ENCODE measurements at regions not wholly inside any gene's neighbourhood (a gene's known extent, or its start where the extent isn't known, plus 50 kb on each side); places are given as distances from the start of the nearest gene placed in this dataset.

DNA sequence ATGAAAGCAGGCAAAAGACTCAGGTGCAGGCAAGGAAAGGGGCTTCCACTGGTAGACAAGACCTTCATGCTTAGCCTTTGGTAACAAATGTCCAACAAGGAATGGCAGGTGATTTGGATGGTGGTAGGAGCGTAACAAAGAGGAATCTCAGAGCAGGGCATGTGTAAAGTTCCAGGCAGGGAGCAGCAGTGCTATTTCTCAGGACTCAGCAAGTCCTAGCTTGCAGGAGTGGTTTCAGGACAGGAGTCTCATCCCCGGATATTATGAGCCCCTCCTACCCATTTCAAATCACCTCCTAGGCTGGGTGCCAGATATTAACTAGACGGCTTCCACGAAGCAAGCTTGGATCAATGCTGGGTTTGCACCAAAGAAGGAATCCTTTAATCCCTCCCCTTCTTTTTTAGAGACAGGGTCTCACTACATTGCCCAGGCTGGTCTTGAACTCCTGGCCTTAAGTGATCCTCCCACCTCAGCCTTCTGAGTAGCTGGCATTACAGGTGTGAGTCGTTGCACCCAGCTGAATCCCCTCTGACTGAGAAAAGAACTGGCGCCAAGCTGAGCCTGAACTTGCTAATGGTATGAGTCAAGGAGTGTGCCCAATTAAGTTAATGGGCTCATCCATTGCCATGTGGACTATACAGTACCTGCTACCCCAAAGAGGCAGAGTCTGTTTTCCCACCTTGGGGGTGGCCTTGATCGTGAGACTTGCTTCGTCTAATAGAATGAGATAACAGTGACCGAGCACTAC lies 190.3 kb downstream of the ARL4C start:
- Histone ChIP-seq H3K27ac (ENCODE audit: low read depth, low read length) (no peak overlapping the region), H3K9ac (ENCODE audit: low read length) (no peak overlapping the region), H3K4me3 (ENCODE audit: low read length) (no peak overlapping the region), H3K4me1 (ENCODE audit: control insufficient read depth, insufficient read depth, low read length) (no peaks in the 10 kb centered on the region), H3K27me3 (ENCODE audit: control insufficient read depth, insufficient read depth, low read length) (no peaks in the 10 kb centered on the region), H3K36me3 (ENCODE audit: control insufficient read depth, insufficient read depth, low read length) (no peaks in the 10 kb centered on the region)

DNA sequence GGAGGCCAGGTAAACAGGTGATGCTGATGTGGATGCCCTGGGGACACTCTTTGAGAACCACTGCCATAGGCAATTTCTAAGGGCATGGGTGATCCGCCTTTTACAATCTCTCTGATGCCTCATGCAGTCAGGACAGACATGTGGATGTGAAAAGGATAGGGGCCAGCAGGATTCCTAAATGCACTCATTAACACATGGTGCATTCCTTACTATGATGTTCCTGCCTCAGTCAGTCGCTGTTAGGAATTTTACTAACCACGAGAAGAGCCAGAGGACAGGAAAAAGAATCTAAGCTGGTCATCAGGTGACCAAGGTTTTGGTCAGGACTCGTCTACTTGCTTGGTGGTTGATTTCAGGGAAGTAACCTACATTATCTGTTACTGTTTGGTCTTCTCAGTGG lies 191.0 kb downstream of the ARL4C start:
- no peaks in the 10 kb centered on the region for H3K36me3 ChIP-seq (ENCODE audit: control insufficient read depth, insufficient read depth, low read length)
- no peak overlapping the region for H3K27ac ChIP-seq (ENCODE audit: low read depth, low read length)
- H3K27me3 ChIP-seq (ENCODE audit: control insufficient read depth, insufficient read depth, low read length), result no peaks in the 10 kb centered on the region
- H3K4me3 ChIP-seq (ENCODE audit: low read length), result no peak overlapping the region
- no peaks in the 10 kb centered on the region for H3K4me1 ChIP-seq (ENCODE audit: control insufficient read depth, insufficient read depth, low read length)
- H3K9ac ChIP-seq (ENCODE audit: low read length), result no peak overlapping the region

GRCh38 chr2:234304950-234305349 lies 191.9 kb downstream of the ARL4C start:
- no peaks in the 10 kb centered on the region for H3K27me3 ChIP-seq (ENCODE audit: control insufficient read depth, insufficient read depth, low read length)
- no peak overlapping the region for H3K4me3 ChIP-seq (ENCODE audit: low read length)
- no peak overlapping the region for H3K27ac ChIP-seq (ENCODE audit: low read depth, low read length)
- no peak overlapping the region for H3K9ac ChIP-seq (ENCODE audit: low read length)
- no peaks in the 10 kb centered on the region for H3K36me3 ChIP-seq (ENCODE audit: control insufficient read depth, insufficient read depth, low read length)
- H3K4me1 ChIP-seq (ENCODE audit: control insufficient read depth, insufficient read depth, low read length), result no peaks in the 10 kb centered on the region

GRCh38 chr2:234302664-234302991 lies 194.3 kb downstream of the ARL4C start:
- Histone ChIP-seq H3K4me1 (ENCODE audit: control insufficient read depth, insufficient read depth, low read length) (no peaks in the 10 kb centered on the region), H3K27me3 (ENCODE audit: control insufficient read depth, insufficient read depth, low read length) (no peaks in the 10 kb centered on the region), H3K9ac (ENCODE audit: low read length) (no peak overlapping the region), H3K27ac (ENCODE audit: low read depth, low read length) (no peak overlapping the region), H3K4me3 (ENCODE audit: low read length) (no peak overlapping the region), H3K36me3 (ENCODE audit: control insufficient read depth, insufficient read depth, low read length) (no peaks in the 10 kb centered on the region)

DNA sequence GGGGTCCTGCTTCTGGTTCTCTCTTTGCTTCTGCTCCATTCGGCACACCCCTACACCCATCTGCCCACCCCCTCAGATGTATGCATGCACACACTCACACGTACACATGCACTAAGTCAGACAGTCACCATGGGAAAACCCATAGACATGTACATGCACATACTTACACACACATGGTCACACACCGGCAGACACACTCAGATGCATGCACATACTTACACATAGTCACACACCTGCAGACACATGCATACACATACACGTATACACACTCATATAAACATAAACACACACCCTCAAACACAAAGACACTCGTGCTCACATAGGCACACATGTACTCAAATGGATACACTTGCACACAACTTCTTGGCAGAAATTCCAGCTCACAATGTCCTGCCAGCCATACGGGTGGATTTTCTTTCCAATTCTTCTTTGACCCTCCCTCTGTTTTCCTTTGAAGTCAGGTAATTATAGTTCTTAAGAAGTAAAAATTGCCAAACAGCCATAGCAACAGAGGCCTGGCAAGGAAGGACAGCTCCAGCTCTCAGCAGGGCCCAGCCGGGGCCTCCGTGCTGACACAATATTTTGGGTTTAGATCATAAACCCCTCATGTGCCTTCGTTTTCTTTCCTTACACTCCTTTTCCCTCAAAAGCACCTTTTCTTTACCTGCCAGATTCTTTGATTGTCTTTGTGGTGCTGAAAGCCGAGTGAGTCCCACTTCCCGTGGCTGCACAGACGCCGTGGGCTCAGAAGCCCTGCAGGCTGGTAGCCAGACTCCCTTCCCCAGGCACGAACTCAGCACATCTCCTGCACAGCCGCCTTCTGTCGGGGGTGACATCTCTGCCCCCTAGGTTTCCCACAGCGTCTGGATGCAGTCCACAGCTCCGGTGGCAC lies 195.7 kb downstream of the ARL4C start:
- H3K36me3 ChIP-seq (ENCODE audit: control insufficient read depth, insufficient read depth, low read length), result no peaks in the 10 kb centered on the region
- no peaks in the 10 kb centered on the region for H3K4me1 ChIP-seq (ENCODE audit: control insufficient read depth, insufficient read depth, low read length)
- no peaks in the 10 kb centered on the region for H3K27me3 ChIP-seq (ENCODE audit: control insufficient read depth, insufficient read depth, low read length)
- H3K4me3 ChIP-seq (ENCODE audit: low read length), result no peak overlapping the region
- H3K27ac ChIP-seq (ENCODE audit: low read depth, low read length), result no peak overlapping the region
- H3K9ac ChIP-seq (ENCODE audit: low read length), result no peak overlapping the region

DNA sequence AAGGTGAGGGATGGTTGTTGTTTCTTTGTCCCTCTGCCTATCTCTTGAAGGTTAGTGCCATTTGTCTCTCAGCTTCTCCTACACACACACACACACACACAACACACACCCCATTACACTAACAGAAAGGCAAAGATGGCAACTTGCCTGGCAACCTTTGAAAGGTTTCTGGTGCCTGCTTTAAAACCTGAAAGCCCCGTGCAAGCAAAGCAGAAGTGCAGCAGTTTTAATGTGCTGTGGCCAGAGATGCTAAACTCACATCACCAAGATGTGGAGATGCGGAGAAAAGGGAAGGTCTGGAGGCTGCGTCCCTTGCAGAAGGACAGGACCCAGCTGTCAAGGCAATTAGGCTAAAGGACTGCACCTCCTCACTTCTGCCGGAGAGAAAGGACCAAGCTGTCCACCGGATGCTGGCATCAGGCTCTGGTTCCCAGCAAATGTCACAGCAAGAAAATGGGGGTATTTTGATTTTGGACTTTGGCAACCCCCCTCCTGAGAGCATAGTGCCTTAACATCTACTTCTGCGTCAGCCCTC lies 196.4 kb downstream of the ARL4C start:
- no peaks in the 10 kb centered on the region for H3K4me1 ChIP-seq (ENCODE audit: control insufficient read depth, insufficient read depth, low read length)
- H3K27me3 ChIP-seq (ENCODE audit: control insufficient read depth, insufficient read depth, low read length), result no peaks in the 10 kb centered on the region
- H3K36me3 ChIP-seq (ENCODE audit: control insufficient read depth, insufficient read depth, low read length), result no peaks in the 10 kb centered on the region
- H3K27ac ChIP-seq (ENCODE audit: low read depth, low read length), result no peak overlapping the region
- no peak overlapping the region for H3K4me3 ChIP-seq (ENCODE audit: low read length)
- H3K9ac ChIP-seq (ENCODE audit: low read length), result no peak overlapping the region

GRCh38 chr2:234298918-234299317 lies 198.0 kb downstream of the ARL4C start:
- Histone ChIP-seq H3K27me3 (ENCODE audit: control insufficient read depth, insufficient read depth, low read length) (no peaks in the 10 kb centered on the region), H3K36me3 (ENCODE audit: control insufficient read depth, insufficient read depth, low read length) (no peaks in the 10 kb centered on the region), H3K27ac (ENCODE audit: low read depth, low read length) (no peak overlapping the region), H3K9ac (ENCODE audit: low read length) (no peak overlapping the region), H3K4me1 (ENCODE audit: control insufficient read depth, insufficient read depth, low read length) (no peaks in the 10 kb centered on the region), H3K4me3 (ENCODE audit: low read length) (no peak overlapping the region)

DNA sequence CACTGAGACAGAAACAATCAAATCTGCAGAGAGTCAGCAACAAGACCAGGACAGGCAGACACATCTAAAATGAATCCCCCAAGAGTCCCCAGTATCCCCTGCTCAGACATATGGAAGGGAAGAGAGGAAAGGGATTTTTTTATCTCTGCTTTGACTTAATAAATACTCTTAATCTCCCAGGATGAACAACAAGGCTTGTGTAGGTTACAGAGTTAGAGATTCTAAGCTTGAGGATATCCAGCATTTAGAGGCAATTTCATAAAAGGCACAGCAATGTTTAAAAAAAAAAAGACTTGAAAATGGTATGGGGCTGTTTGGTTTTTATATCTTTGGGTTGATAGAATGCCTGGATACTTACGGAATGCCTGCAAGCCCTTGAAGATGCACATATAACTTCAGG lies 199.9 kb downstream of the ARL4C start:
- no peaks in the 10 kb centered on the region for H3K36me3 ChIP-seq (ENCODE audit: control insufficient read depth, insufficient read depth, low read length)

DNA sequence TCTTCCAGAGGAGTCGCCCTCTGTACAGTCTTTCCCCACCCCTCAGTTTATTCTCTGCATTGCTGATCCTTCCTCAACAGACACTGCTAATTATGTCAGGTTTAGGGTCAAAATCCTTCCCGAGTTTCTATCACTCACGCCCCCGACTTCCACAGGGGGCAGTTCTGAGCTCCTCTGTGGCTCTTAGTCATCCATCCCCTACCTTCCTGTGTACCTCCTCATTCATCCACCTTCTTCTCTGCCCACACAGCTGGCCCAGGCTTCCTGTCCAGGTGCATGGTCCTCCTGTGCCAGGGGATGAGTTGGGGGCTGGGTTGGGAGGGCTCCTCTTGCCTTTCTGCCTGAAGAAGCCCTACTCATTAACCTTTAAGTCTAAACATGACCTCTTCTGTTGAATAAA lies 202.9 kb downstream of the ARL4C start:
- H3K27ac ChIP-seq (ENCODE audit: low read depth, low read length), result no peak overlapping the region
- no peaks in the 10 kb centered on the region for H3K36me3 ChIP-seq (ENCODE audit: control insufficient read depth, insufficient read depth, low read length)
- no peak overlapping the region for H3K4me3 ChIP-seq (ENCODE audit: low read length)
- no peak overlapping the region for H3K9ac ChIP-seq (ENCODE audit: low read length)
- no peaks in the 10 kb centered on the region for H3K4me1 ChIP-seq (ENCODE audit: control insufficient read depth, insufficient read depth, low read length)
- H3K27me3 ChIP-seq (ENCODE audit: control insufficient read depth, insufficient read depth, low read length), result no peaks in the 10 kb centered on the region

More for the DNA sequence above, 199.9 kb downstream of the ARL4C start:
- Histone ChIP-seq H3K4me3 (ENCODE audit: low read length) (no peak overlapping the region), H3K27ac (ENCODE audit: low read depth, low read length) (no peak overlapping the region), H3K27me3 (ENCODE audit: control insufficient read depth, insufficient read depth, low read length) (no peaks in the 10 kb centered on the region), H3K4me1 (ENCODE audit: control insufficient read depth, insufficient read depth, low read length) (no peaks in the 10 kb centered on the region), H3K9ac (ENCODE audit: low read length) (no peak overlapping the region)

GRCh38 chr2:234292962-234293243 lies 204.0 kb downstream of the ARL4C start:
- Histone ChIP-seq H3K27me3 (ENCODE audit: control insufficient read depth, insufficient read depth, low read length) (no peaks in the 10 kb centered on the region), H3K4me3 (ENCODE audit: low read length) (no peak overlapping the region), H3K27ac (ENCODE audit: low read depth, low read length) (no peak overlapping the region), H3K4me1 (ENCODE audit: control insufficient read depth, insufficient read depth, low read length) (no peaks in the 10 kb centered on the region), H3K9ac (ENCODE audit: low read length) (no peak overlapping the region), H3K36me3 (ENCODE audit: control insufficient read depth, insufficient read depth, low read length) (no peaks in the 10 kb centered on the region)

DNA sequence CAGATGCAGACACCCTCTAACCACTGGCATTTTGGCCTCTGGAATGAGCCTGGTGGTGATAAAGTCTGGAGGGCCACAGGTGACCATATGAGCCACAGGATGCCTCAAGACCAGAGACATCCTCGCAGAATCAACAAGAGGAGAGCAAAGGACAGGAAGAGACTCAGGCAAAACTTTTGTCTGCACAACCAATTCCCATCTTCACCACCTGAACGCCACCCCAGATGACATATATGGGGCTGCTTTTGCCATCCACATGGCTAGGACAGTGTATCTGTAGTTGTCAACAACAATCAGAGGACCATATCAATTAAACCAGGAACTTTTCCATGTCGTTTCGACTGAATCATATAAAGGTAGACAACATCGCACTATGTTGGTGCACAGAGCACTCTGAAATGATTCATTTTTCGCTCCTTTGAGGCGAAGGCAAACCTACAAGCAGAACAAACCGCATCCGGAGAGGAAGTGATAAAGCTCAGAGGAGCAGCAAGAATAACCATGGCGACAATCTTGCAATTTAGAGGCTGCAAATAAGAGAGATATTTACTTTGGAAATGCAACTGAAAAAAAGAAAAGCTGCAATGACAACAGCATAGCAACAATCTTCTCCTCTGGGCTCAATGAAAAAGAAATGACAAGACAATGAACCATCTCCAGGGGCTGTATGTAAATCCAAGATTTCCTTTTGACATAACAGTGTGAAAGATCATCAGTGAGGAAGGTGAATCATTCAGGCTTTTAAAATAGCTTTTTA lies 204.5 kb downstream of the ARL4C start:
- no peaks in the 10 kb centered on the region for H3K36me3 ChIP-seq (ENCODE audit: control insufficient read depth, insufficient read depth, low read length)
- no peak overlapping the region for H3K27ac ChIP-seq (ENCODE audit: low read depth, low read length)
- H3K9ac ChIP-seq (ENCODE audit: low read length), result no peak overlapping the region
- H3K4me1 ChIP-seq (ENCODE audit: control insufficient read depth, insufficient read depth, low read length), result no peaks in the 10 kb centered on the region
- no peaks in the 10 kb centered on the region for H3K27me3 ChIP-seq (ENCODE audit: control insufficient read depth, insufficient read depth, low read length)
- H3K4me3 ChIP-seq (ENCODE audit: low read length), result peak overlapping the region; percentile 20

- Histone ChIP-seq H3K36me3 (ENCODE audit: control insufficient read depth, insufficient read depth, low read length) (no peaks in the 10 kb centered on the region), H3K9ac (ENCODE audit: low read length) (no peak overlapping the region), H3K4me1 (ENCODE audit: control insufficient read depth, insufficient read depth, low read length) (no peaks in the 10 kb centered on the region), H3K27ac (ENCODE audit: low read depth, low read length) (no peak overlapping the region), H3K27me3 (ENCODE audit: control insufficient read depth, insufficient read depth, low read length) (no peaks in the 10 kb centered on the region), H3K4me3 (ENCODE audit: low read length) (peak overlapping the region; percentile 20)
Observed at GRCh38 chr2:234291765-234292204, 205.1 kb downstream of the ARL4C start.
